ENCODE measurements at regions not wholly inside any gene's neighbourhood (a gene's known extent, or its start where the extent isn't known, plus 50 kb on each side); places are given as distances from the start of the nearest gene placed in this dataset.

DNA sequence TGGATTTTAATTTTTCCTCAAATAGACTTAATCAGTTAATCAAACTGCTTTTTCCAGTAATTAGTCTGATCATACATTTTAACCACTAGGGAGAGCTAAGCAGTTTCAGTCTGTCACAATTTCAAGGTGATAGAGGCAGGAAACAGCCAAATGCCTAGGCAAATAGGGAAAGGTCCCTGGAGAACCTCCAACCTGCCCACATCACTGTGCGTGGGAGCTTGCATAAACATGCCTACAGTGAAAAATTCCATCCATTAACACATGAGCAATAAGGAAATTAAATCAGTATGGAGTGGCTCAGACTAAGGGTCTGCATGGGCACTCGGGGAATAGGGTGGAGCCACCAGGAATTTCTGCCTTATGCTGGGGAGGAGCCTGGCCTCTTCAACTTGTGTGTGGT, 74.6 kb downstream of the AASDHPPT start:
- no peak overlapping the region for H3K4me3 ChIP-seq
- TF ChIP-seq, protein P1, sequence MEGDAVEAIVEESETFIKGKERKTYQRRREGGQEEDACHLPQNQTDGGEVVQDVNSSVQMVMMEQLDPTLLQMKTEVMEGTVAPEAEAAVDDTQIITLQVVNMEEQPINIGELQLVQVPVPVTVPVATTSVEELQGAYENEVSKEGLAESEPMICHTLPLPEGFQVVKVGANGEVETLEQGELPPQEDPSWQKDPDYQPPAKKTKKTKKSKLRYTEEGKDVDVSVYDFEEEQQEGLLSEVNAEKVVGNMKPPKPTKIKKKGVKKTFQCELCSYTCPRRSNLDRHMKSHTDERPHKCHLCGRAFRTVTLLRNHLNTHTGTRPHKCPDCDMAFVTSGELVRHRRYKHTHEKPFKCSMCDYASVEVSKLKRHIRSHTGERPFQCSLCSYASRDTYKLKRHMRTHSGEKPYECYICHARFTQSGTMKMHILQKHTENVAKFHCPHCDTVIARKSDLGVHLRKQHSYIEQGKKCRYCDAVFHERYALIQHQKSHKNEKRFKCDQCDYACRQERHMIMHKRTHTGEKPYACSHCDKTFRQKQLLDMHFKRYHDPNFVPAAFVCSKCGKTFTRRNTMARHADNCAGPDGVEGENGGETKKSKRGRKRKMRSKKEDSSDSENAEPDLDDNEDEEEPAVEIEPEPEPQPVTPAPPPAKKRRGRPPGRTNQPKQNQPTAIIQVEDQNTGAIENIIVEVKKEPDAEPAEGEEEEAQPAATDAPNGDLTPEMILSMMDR (IDR thresholded peaks at IDR 0.05): no peak
- no peaks in the 10 kb centered on the region for H3K4me1 ChIP-seq
- no peaks in the 10 kb centered on the region for H3K36me3 ChIP-seq
- 43 to 47% methylated on average over 2 of the region's 2 CpGs for WGBS, 2 donors
- H3K9me3 ChIP-seq: peaks cover 0 to 7% (median 0%) of the 10 kb centered on the region in 11 donors
- DNase-seq: no peak
- H3K27ac ChIP-seq: no peak overlapping the region
- peaks cover 0 to 4% (median 0%) of the 10 kb centered on the region in 7 donors for H3K27me3 ChIP-seq
- ATAC-seq: no peak
- intact Hi-C loops (cut with DNase I): loop anchor here in 1 of 10 donors (10.0 kb wide), 1 partner anchor 883 kb away; no protein-coding TSS in a partner anchor

DNA sequence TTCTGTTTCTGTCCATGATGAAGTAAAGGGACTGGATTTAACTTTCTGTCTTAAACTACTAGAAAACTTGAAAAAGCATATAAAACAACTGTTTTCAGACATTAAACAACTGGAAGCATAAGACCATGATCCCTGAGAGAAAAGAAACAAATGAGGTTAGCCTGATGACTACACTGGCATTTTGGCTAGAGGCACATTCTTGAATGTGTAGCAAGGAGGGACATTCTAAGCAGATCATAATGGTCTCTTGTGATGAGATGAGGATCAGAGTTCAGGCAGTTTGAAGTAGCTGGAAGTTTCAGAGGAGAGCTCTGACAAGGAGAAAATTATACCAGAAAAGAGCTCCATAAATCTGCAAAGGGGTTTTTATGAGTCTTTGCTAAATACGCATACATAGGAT, 75.4 kb downstream of the AASDHPPT start:
- H3K36me3 ChIP-seq: no peaks in the 10 kb centered on the region
- DNase-seq (no peak), ATAC-seq (no peak)
- no peaks in the 10 kb centered on the region for H3K4me1 ChIP-seq
- H3K27me3 ChIP-seq: peaks cover 0 to 4% (median 0%) of the 10 kb centered on the region in 7 donors
- 0 to 2% methylated on average over 1 of the region's 1 CpG for WGBS, 2 donors
- no peak overlapping the region for H3K4me3 ChIP-seq
- peaks cover 0 to 2% (median 0%) of the 10 kb centered on the region in 11 donors for H3K9me3 ChIP-seq
- TF ChIP-seq, protein P1 (IDR thresholded peaks at IDR 0.05): no peak
- intact Hi-C loops (cut with DNase I): loop anchor here in 1 of 10 donors (10.0 kb wide), 1 partner anchor 882 kb away; no protein-coding TSS in a partner anchor
- no peak overlapping the region for H3K27ac ChIP-seq

DNA sequence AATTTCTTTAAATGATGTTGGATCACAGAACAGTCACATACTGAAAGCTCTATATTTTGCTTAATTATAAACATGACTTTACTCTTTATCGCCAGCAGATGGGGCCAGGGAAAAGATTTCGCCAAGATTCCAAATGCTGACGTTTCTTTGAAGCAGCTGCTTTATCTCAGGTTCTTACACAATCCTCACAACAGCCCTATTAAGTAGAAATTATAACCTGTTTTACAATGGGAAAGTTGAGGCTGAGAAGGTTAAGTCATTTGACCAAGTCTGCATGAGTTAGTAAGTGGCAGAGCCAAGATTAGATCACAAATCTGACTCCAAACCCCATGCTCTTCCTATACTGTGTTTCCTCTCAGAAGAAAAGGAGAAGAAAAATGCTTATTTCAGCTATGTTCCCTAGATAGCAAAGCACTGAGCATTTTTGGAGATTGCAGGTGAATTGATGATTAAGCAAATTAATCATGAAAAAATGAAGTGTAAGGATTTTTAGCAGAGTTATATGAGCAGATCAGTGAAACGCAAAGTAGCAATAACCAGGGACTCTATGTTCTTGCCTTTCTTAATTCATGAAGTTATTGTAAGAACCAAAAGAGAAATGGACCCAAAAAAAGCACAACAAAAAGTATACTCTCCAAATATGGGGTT, 79.0 kb downstream of the AASDHPPT start:
- WGBS, 2 donors: 23 to 28% methylated on average over 4 of the region's 4 CpGs

DNA sequence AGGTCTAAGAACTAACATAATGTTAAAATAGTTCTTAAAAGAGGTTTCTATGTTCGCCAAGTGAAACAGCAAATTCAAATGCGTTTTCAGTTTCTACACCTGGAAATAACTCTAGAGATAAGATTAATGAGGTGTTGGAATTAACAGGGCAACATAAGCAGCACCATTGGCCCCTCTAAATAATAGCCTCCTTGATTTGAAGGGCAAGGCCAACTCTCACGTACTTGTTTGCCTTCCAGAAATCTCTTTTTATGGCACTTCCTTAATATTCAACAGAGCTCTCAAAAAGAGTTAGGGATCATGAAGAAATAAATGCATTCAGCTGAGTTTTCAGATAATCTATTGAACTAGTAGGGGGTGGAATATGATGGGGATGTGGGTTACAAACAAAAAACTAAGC, 80.9 kb downstream of the AASDHPPT start:
- Histone ChIP-seq H3K4me3 (no peak overlapping the region), H3K4me1 (no peaks in the 10 kb centered on the region), H3K27ac (no peak overlapping the region), H3K27me3 (peaks cover 0 to 4% (median 0%) of the 10 kb centered on the region in 7 donors), H3K9me3 (peaks cover 0 to 13% (median 0%) of the 10 kb centered on the region in 11 donors), H3K36me3 (no peaks in the 10 kb centered on the region)
- TF ChIP-seq, protein P1 (IDR thresholded peaks at IDR 0.05): no peak
- ATAC-seq: no peak
- intact Hi-C loops (cut with DNase I): loop anchor here in 1 of 10 donors (10.0 kb wide), 1 partner anchor 876 kb away; no protein-coding TSS in a partner anchor
- WGBS, 2 donors: 52 to 59% methylated on average over 3 of the region's 3 CpGs
- DNase-seq: no peak

More for the DNA sequence above, 79.0 kb downstream of the AASDHPPT start:
- Histone ChIP-seq H3K36me3 (no peaks in the 10 kb centered on the region), H3K27ac (no peak overlapping the region), H3K9me3 (peaks cover 0 to 5% (median 0%) of the 10 kb centered on the region in 11 donors), H3K4me1 (no peaks in the 10 kb centered on the region), H3K27me3 (peaks cover 0 to 4% (median 0%) of the 10 kb centered on the region in 7 donors), H3K4me3 (no peak overlapping the region)
- intact Hi-C loops (cut with DNase I): loop anchor here in 1 of 10 donors (10.0 kb wide), 1 partner anchor 878 kb away; no protein-coding TSS in a partner anchor
- no peak for DNase-seq
- TF ChIP-seq, protein P1 (IDR thresholded peaks at IDR 0.05): peak in 7 of 9 donors; percentile 18 to 49 (median 31)
- peak in 1 of 8 donors; percentile 38 for ATAC-seq
